CD14-positive monocyte (primary cell): ENCODE measurements at regions not wholly inside any gene's neighbourhood (a gene's known extent, or its start where the extent isn't known, plus 50 kb on each side); places are given as distances from the start of the nearest gene placed in this dataset.
"Not testable (repeated sequence)": the region's sequence is repeated elsewhere in the genome, so short reads cannot be mapped to it uniquely, and the experiment has no call there.

Experiments used
- DNase-seq, 3 donors: peaks; one replicate each; pipeline ENCODE4 v3.0.0-alpha.2; 2011 to 2022
- H2AFZ ChIP-seq: 2 replicates; pipeline ENCODE4 v1.6.0; 2012; ENCODE audit warnings: mild to moderate bottlenecking, low read depth, low read length, inconsistent platforms; ENCODE audit not compliant: insufficient read depth, poor library complexity, severe bottlenecking
- H3K27ac ChIP-seq, 2 donors: 1 replicate in 1 of 2; 2 replicates in 1 of 2; pipeline ENCODE4 v1.5.1; 2012 to 2013; ENCODE audit warnings: low read length in 2 of 2, control low read depth in 1 of 2, inconsistent platforms in 1 of 2, low read depth in 1 of 2, mild to moderate bottlenecking in 1 of 2
- H3K27me3 ChIP-seq, 2 donors: one replicate each; pipeline versions ENCODE4 v1.6.0 to v1.6.1; 2011 to 2013; ENCODE audit warnings: low read length in 2 of 2; ENCODE audit not compliant: control insufficient read depth in 2 of 2, insufficient read depth in 2 of 2
- H3K36me3 ChIP-seq, 2 donors: replicated peaks in 1 of 2; 1 replicate in 1 of 2; 2 replicates in 1 of 2; pipeline versions ENCODE4 v1.5.1 to v1.6.1; 2012 to 2013; ENCODE audit warnings: low read length in 2 of 2, control low read depth in 1 of 2, inconsistent platforms in 1 of 2, mild to moderate bottlenecking in 1 of 2; ENCODE audit not compliant: insufficient read depth in 2 of 2, control insufficient read depth in 1 of 2
- H3K4me1 ChIP-seq, 2 donors: 1 replicate in 1 of 2; 2 replicates in 1 of 2; pipeline versions ENCODE4 v1.5.1 to v1.6.1; 2012 to 2013; ENCODE audit warnings: low read length in 2 of 2, control low read depth in 1 of 2, inconsistent platforms in 1 of 2, mild to moderate bottlenecking in 1 of 2, moderate library complexity in 1 of 2; ENCODE audit not compliant: insufficient read depth in 2 of 2, control insufficient read depth in 1 of 2
- H3K4me2 ChIP-seq: replicated peaks from 2 replicates; pipeline ENCODE3; 2012; ENCODE audit warnings: low read length, moderate library complexity, mild to moderate bottlenecking; ENCODE audit not compliant: poor library complexity, severe bottlenecking; ENCODE audit errors: extremely low read depth
- H3K4me3 ChIP-seq, 3 experiments: fragments of 200-600 bp in 1 of 3; sonication (generic) in 1 of 3; replicated peaks in 1 of 3; 1 replicate in 2 of 3; 2 replicates in 1 of 3; pipeline ENCODE4 v1.5.1; 2011 to 2013; ENCODE audit warnings: low read length in 3 of 3, mild to moderate bottlenecking in 3 of 3, control low read depth in 2 of 3, low read depth in 2 of 3, inconsistent platforms in 1 of 3, moderate library complexity in 1 of 3
- H3K79me2 ChIP-seq: 2 replicates; pipeline ENCODE4 v1.6.0; 2012; ENCODE audit warnings: mild to moderate bottlenecking, control low read depth, inconsistent platforms, low read length, moderate library complexity; ENCODE audit not compliant: insufficient read depth
- H3K9ac ChIP-seq: 2 replicates; pipeline ENCODE4 v1.6.0; 2017; ENCODE audit warnings: low read length, mild to moderate bottlenecking; ENCODE audit not compliant: insufficient read depth, poor library complexity, severe bottlenecking
- H3K9me3 ChIP-seq, 2 donors: replicated peaks in 1 of 2; 1 replicate in 1 of 2; 2 replicates in 1 of 2; pipeline versions ENCODE4 v1.5.1 to v1.6.1; 2012 to 2013; ENCODE audit warnings: low read length in 2 of 2, control low read depth in 1 of 2; ENCODE audit not compliant: control insufficient read depth in 1 of 2, insufficient read depth in 1 of 2
- H4K20me1 ChIP-seq: 2 replicates; pipeline ENCODE4 v1.6.0; 2012; ENCODE audit warnings: mild to moderate bottlenecking, low read length, control low read depth, moderate library complexity; ENCODE audit not compliant: insufficient read depth
- H3K27ac Mint-ChIP-seq, 7 donors: one replicate each; pipeline ENCODE4 v1.8.0; 2020; ENCODE audit warnings: mild to moderate bottlenecking in 7 of 7, mixed read lengths in 7 of 7, moderate library complexity in 6 of 7, inconsistent platforms in 2 of 7
- H3K27me3 Mint-ChIP-seq, 3 donors: one replicate each; pipeline ENCODE4 v1.8.0; 2021 to 2022; ENCODE audit warnings: low read depth in 3 of 3, mild to moderate bottlenecking in 3 of 3, mixed read lengths in 3 of 3, moderate library complexity in 3 of 3, inconsistent platforms in 1 of 3
- H3K36me3 Mint-ChIP-seq, 2 donors: one replicate each; pipeline ENCODE4 v1.8.0; 2020; ENCODE audit warnings: mixed read lengths in 2 of 2, inconsistent platforms in 1 of 2, mild to moderate bottlenecking in 1 of 2
- H3K4me1 Mint-ChIP-seq: one replicate; pipeline ENCODE4 v1.8.0; 2020; ENCODE audit warnings: mild to moderate bottlenecking, mixed read lengths
- H3K4me3 Mint-ChIP-seq, 2 donors: one replicate each; pipeline ENCODE4 v1.8.0; 2020; ENCODE audit warnings: mild to moderate bottlenecking in 2 of 2, mixed read lengths in 2 of 2, moderate library complexity in 1 of 2
- H3K9me3 Mint-ChIP-seq, 7 donors: one replicate each; pipeline ENCODE4 v1.8.0; 2020 to 2022; ENCODE audit warnings: mixed read lengths in 7 of 7, mild to moderate bottlenecking in 6 of 7, moderate library complexity in 6 of 7, inconsistent platforms in 2 of 7
- WGBS: methylation state at CpG from one replicate; pipeline ENCODE4 v1.1.5; 2013; ENCODE audit warnings: missing lambda C conversion rate; ENCODE audit not compliant: insufficient coverage; 5-methylcytosine and 5-hydroxymethylcytosine counted together
- intact Hi-C, 2 donors: fragments of 100-400 bp; cut with micrococcal nuclease; formaldehyde crosslinking; loops; one replicate each; pipeline versions ENCODE4 v1.15.0 to v1.15.1; 2023
- TF ChIP-seq, protein P1 (sequence below): fragments of 200-600 bp; IDR thresholded peaks from one replicate; pipeline ENCODE4 v1.8.0; 2022; ENCODE audit warnings: antibody characterized with exemption, mild to moderate bottlenecking

DNA sequence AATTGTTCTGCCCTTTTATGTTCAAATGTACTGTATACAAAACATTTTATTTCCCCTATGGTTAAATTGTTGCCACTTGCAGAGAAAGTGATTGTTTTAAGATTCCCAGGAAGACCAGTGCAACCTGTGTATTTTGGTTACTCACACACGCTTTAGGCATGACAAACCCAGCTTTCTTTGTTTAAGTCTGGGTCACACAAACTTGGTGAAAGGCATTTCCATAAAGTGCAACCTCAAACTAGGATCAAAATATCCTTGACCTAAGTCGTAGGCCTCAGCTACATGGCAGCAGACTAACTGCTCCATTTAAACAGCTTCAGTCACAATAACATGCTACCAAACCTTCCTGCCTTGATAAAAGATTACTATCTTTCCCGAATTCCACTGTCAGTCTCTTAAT, 639.0 kb upstream of the PRR20A start:
- Histone ChIP-seq H3K36me3 (no peaks in the 10 kb centered on the region), H3K9ac (no peak overlapping the region), H3K79me2 (no peaks in the 10 kb centered on the region), H3K4me3 (no peak overlapping the region), H4K20me1 (no peaks in the 10 kb centered on the region), H3K27ac (no peak overlapping the region), H3K4me1 (no peaks in the 10 kb centered on the region), H2AFZ (no peak overlapping the region), H3K4me2 (no peak overlapping the region), H3K27me3 (no peaks in the 10 kb centered on the region), H3K9me3 (peaks cover 0 to 4% of the 10 kb centered on the region in 2 donors)
- Mint-ChIP-seq H3K4me3 (no peak overlapping the region), H3K27ac (no peak overlapping the region), H3K27me3 (no peaks in the 10 kb centered on the region), H3K4me1 (no peaks in the 10 kb centered on the region), H3K9me3 (peaks cover 0 to 5% (median 0%) of the 10 kb centered on the region in 7 donors), H3K36me3 (no peaks in the 10 kb centered on the region)
- TF ChIP-seq, protein P1, sequence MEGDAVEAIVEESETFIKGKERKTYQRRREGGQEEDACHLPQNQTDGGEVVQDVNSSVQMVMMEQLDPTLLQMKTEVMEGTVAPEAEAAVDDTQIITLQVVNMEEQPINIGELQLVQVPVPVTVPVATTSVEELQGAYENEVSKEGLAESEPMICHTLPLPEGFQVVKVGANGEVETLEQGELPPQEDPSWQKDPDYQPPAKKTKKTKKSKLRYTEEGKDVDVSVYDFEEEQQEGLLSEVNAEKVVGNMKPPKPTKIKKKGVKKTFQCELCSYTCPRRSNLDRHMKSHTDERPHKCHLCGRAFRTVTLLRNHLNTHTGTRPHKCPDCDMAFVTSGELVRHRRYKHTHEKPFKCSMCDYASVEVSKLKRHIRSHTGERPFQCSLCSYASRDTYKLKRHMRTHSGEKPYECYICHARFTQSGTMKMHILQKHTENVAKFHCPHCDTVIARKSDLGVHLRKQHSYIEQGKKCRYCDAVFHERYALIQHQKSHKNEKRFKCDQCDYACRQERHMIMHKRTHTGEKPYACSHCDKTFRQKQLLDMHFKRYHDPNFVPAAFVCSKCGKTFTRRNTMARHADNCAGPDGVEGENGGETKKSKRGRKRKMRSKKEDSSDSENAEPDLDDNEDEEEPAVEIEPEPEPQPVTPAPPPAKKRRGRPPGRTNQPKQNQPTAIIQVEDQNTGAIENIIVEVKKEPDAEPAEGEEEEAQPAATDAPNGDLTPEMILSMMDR, result no peak
- intact Hi-C loops, result no loop called here
- DNase-seq, result no peak
- 64% methylated on average over 2 of the region's 3 CpGs for WGBS

DNA sequence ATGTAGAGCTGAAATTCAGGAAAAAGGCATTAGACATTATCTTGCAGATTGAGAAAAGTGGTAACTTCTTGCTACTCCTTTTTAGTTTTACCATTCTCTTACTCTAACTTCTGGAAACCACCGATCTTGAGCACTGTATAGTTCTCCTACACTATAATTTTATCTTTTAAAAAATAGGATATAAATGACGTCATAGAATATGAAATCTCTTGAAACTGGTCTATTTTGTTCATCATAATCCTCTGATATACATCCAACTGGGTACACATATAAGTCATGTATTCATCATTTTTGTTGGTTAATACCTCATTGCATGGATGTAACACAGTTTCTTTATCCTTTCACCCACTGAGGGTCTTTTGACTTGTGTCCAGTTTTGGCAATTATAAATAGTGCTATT, 629.9 kb upstream of the PRR20A start:
- H3K9ac ChIP-seq, result no peak overlapping the region
- Mint-ChIP-seq H3K4me3 (no peak overlapping the region), H3K4me1 (no peaks in the 10 kb centered on the region), H3K27ac (no peak overlapping the region), H3K27me3 (no peaks in the 10 kb centered on the region), H3K36me3 (no peaks in the 10 kb centered on the region), H3K9me3 (peaks cover 0 to 6% (median 2%) of the 10 kb centered on the region in 7 donors)
- no peak overlapping the region for H3K4me3 ChIP-seq
- peaks cover 0 to 5% of the 10 kb centered on the region in 2 donors for H3K9me3 ChIP-seq
- no peak overlapping the region for H3K27ac ChIP-seq
- TF ChIP-seq, protein P1, result no peak
- intact Hi-C loops, result no loop called here
- H3K36me3 ChIP-seq, result no peaks in the 10 kb centered on the region
- WGBS, result no CpG with 5 or more reads among the region's 2 CpGs
- DNase-seq, result no peak
- H3K79me2 ChIP-seq, result no peaks in the 10 kb centered on the region
- no peaks in the 10 kb centered on the region for H3K27me3 ChIP-seq
- H3K4me2 ChIP-seq, result no peak overlapping the region
- no peak overlapping the region for H2AFZ ChIP-seq
- H3K4me1 ChIP-seq, result no peaks in the 10 kb centered on the region
- H4K20me1 ChIP-seq, result no peaks in the 10 kb centered on the region

DNA sequence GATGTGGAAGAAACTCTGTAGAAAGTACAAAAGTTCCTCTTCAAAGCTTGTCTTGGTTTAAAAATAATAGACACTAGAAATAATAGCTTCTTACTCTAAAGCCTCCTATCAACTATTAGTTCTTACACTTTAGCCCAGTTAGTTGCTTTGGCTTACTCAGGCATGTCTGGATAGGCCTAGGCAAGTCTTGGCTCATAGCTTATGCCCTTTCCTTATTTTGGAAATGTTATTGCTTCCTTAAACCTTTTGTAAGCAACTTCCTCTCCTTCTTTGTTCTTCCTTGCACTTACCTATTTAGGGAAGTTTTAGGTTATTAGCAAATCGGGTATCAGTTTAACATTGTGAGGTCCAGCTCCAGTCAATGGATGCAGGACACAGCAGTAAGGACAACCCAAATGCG, 628.4 kb upstream of the PRR20A start:
- H3K36me3 ChIP-seq, H3K27ac ChIP-seq, H3K9me3 ChIP-seq, H3K4me1 Mint-ChIP-seq, H3K27ac Mint-ChIP-seq, H3K27me3 ChIP-seq, H3K9ac ChIP-seq, H4K20me1 ChIP-seq, H3K4me2 ChIP-seq, H3K36me3 Mint-ChIP-seq, DNase-seq, H3K27me3 Mint-ChIP-seq, H3K4me3 Mint-ChIP-seq, H3K9me3 Mint-ChIP-seq, intact Hi-C loops, H3K4me1 ChIP-seq, H3K79me2 ChIP-seq, H3K4me3 ChIP-seq, H2AFZ ChIP-seq: not testable (repeated sequence)
- 83% methylated on average over 1 of the region's 2 CpGs for WGBS
